Hepatocyte (in vitro differentiated cells): ENCODE measurements at regions not wholly inside any gene's neighbourhood (a gene's known extent, or its start where the extent isn't known, plus 50 kb on each side); places are given as distances from the start of the nearest gene placed in this dataset.

Experiments used
- DNase-seq: peaks from one replicate; pipeline ENCODE4 v3.0.0-alpha.2; 2016; ENCODE audit warnings: low spot score
- H2AFZ ChIP-seq: fragments of 200-600 bp; sonication (generic); 2 replicates; pipeline ENCODE4 v1.6.0; 2016; ENCODE audit warnings: antibody characterized with exemption, mild to moderate bottlenecking
- H3K27ac ChIP-seq: fragments of 200-600 bp; sonication (generic); 2 replicates; pipeline ENCODE4 v1.5.1; 2016; ENCODE audit warnings: mild to moderate bottlenecking
- H3K27me3 ChIP-seq: fragments of 200-600 bp; sonication (generic); 2 replicates; pipeline ENCODE4 v1.6.1; 2016
- H3K36me3 ChIP-seq: fragments of 200-600 bp; sonication (generic); replicated peaks from 2 replicates; pipeline ENCODE4 v1.5.1; 2016; ENCODE audit warnings: low read depth; ENCODE audit not compliant: insufficient read depth
- H3K4me1 ChIP-seq: fragments of 200-600 bp; sonication (generic); 2 replicates; pipeline ENCODE4 v1.5.1; 2016; ENCODE audit warnings: mild to moderate bottlenecking, moderate library complexity; ENCODE audit not compliant: insufficient read depth
- H3K4me2 ChIP-seq: fragments of 200-600 bp; sonication (generic); 2 replicates; pipeline ENCODE4 v1.6.0; 2016
- H3K4me3 ChIP-seq: fragments of 200-600 bp; sonication (generic); 2 replicates; pipeline ENCODE4 v1.5.1; 2016; ENCODE audit warnings: mild to moderate bottlenecking
- H3K79me2 ChIP-seq: fragments of 200-600 bp; sonication (generic); 2 replicates; pipeline ENCODE4 v1.6.0; 2017; ENCODE audit warnings: mild to moderate bottlenecking
- H3K9me2 ChIP-seq: fragments of 200-600 bp; sonication (generic); replicated peaks from 2 replicates; pipeline ENCODE4 v1.6.0; 2017; ENCODE audit warnings: mild to moderate bottlenecking; ENCODE audit not compliant: insufficient read depth
- H3K9me3 ChIP-seq: fragments of 200-600 bp; sonication (generic); 2 replicates; pipeline ENCODE4 v1.5.1; 2016; ENCODE audit warnings: low read depth, mild to moderate bottlenecking
- H4K20me1 ChIP-seq: fragments of 200-600 bp; sonication (generic); 2 replicates; pipeline ENCODE4 v1.6.0; 2016; ENCODE audit warnings: mild to moderate bottlenecking; ENCODE audit not compliant: insufficient read depth, poor library complexity, severe bottlenecking
- CTCF ChIP-seq: fragments of 200-600 bp; sonication (generic); IDR thresholded peaks from 2 replicates; pipeline ENCODE4 v1.5.1; 2016; ENCODE audit warnings: antibody characterized with exemption, mild to moderate bottlenecking; ENCODE audit not compliant: poor library complexity
- EZH2 ChIP-seq: fragments of 200-600 bp; sonication (generic); IDR thresholded peaks from 2 replicates; pipeline ENCODE4 v1.6.1; 2016; ENCODE audit warnings: antibody characterized with exemption, mild to moderate bottlenecking, borderline replicate concordance
- EZH2phosphoT487 ChIP-seq: fragments of 200-600 bp; sonication (generic); IDR thresholded peaks from one replicate; pipeline ENCODE4 v1.6.1; 2018; ENCODE audit warnings: antibody characterized with exemption, mild to moderate bottlenecking, low read depth, moderate library complexity; ENCODE audit not compliant: unreplicated experiment, severe bottlenecking
- WGBS: methylation state at CpG from one replicate; pipeline ENCODE4 v1.1.6; 2016; ENCODE audit warnings: low lambda C conversion rate; ENCODE audit errors: missing lambda C conversion rate; 5-methylcytosine and 5-hydroxymethylcytosine counted together

DNA sequence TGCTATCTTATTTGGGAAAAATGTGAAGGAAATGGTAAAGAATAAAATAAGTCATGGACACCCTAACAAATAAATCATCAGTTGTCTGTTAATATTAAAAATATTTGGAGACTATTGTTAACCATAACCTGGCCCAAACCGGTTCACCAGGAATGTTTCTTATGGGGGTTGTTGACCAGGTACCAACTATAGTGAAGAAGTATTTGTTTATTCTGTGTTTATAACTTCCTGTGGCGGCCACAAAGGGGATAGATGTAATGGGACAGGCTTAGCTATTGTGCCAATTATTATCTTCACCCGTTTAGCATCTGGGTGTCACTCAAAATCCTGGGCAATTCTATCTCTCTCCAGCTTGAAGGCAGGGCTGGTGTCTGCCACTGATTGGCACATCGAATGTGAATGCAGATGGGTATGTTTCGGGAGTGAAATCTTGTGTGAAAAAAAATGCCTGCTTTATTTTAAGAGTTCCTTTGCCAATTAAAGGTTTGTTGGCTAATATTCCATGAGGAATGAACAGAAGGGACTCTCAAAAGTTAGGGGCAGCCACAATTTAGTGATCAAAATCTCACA lies 500.9 kb downstream of the ARL4A start:
- TF ChIP-seq CTCF = no peak
- no peak for TF ChIP-seq EZH2phosphoT487
- TF ChIP-seq EZH2 = no peak
- Histone ChIP-seq H3K9me2 (no peaks in the 10 kb centered on the region), H3K36me3 (no peaks in the 10 kb centered on the region), H3K4me3 (no peak overlapping the region), H4K20me1 (no peaks in the 10 kb centered on the region), H3K4me1 (peaks cover 10% of the 10 kb centered on the region), H3K27me3 (no peaks in the 10 kb centered on the region), H3K4me2 (no peak overlapping the region), H3K27ac (no peak overlapping the region), H3K9me3 (no peaks in the 10 kb centered on the region), H2AFZ (no peak overlapping the region), H3K79me2 (no peaks in the 10 kb centered on the region)
- 85% methylated on average over 5 of the region's 5 CpGs for WGBS
- no peak for DNase-seq

DNA sequence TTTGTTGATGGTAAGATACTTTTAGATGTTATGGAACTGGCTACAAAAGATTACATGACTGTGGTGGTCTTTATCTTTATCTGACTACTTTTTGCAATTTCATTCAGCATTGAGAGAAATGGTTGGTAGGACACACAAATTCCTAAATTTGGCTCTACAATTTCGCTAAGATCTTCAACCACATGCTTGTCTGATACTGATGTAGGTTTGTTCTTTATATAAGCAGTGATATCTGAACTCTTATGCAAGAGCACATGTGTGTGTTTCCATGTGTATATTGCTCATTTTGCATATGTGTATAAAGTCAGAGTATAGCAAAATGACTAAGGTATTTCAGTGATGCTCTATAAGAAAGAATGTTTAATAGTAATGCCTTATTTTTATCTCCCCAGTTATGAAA lies 501.5 kb downstream of the ARL4A start:
- H3K9me3 ChIP-seq = no peaks in the 10 kb centered on the region
- no peaks in the 10 kb centered on the region for H3K79me2 ChIP-seq
- TF ChIP-seq EZH2phosphoT487 (no peak), CTCF (no peak), EZH2 (no peak)
- peaks cover 10% of the 10 kb centered on the region for H3K4me1 ChIP-seq
- H3K36me3 ChIP-seq = no peaks in the 10 kb centered on the region
- DNase-seq = no peak
- no peak overlapping the region for H2AFZ ChIP-seq
- H3K27ac ChIP-seq = no peak overlapping the region
- H4K20me1 ChIP-seq = no peaks in the 10 kb centered on the region
- H3K9me2 ChIP-seq = no peaks in the 10 kb centered on the region
- no peak overlapping the region for H3K4me3 ChIP-seq
- no peaks in the 10 kb centered on the region for H3K27me3 ChIP-seq
- no peak overlapping the region for H3K4me2 ChIP-seq
- WGBS = 91% methylated on average over 1 of the region's 1 CpG

DNA sequence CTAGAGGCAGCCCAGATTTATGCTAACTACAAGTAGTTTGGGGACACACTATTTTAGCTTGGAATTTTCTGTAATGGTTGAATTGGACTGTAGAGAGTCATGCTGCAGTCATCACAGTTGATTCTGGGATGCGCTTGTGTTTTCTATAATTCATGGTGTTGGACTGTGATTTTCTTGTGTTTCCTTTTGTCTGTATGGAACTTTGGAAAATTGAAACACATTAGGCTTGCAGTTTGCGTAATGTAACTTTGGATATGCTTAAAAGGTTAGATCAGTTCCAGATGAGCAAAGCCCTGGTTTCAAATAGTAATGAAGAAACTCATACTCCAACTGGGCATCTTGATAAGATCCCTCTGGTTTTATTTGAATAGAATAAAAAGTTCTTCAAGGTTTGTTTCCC lies 502.2 kb downstream of the ARL4A start:
- no peak overlapping the region for H3K4me3 ChIP-seq
- no peaks in the 10 kb centered on the region for H3K9me2 ChIP-seq
- peaks cover 3% of the 10 kb centered on the region for H3K4me1 ChIP-seq
- TF ChIP-seq EZH2 (no peak), CTCF (no peak), EZH2phosphoT487 (no peak)
- no peaks in the 10 kb centered on the region for H3K79me2 ChIP-seq
- H3K27ac ChIP-seq = no peak overlapping the region
- no peak overlapping the region for H2AFZ ChIP-seq
- no peak for DNase-seq
- no peaks in the 10 kb centered on the region for H3K36me3 ChIP-seq
- no peaks in the 10 kb centered on the region for H4K20me1 ChIP-seq
- H3K9me3 ChIP-seq = no peaks in the 10 kb centered on the region
- H3K4me2 ChIP-seq = no peak overlapping the region
- H3K27me3 ChIP-seq = no peaks in the 10 kb centered on the region
- WGBS = 78% methylated on average over 2 of the region's 2 CpGs

DNA sequence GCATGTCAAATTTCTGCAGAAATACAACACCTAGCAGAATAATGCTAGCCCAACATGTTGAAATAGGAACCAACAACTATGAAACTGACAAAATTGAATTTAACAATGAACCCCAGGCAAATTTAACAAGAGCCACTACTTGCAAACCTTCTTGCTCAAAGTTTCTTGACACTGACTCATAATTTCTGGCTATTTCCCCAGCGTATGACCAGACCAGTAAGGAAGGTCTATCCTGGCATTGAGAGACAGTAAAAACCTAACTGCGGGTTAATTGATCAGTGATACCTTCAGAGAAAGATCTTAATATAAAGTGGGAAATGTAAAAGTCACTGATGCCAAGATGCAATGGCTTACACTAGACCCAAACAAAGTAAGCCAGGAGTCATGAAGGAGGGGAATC lies 510.1 kb downstream of the ARL4A start:
- 93% methylated on average over 2 of the region's 2 CpGs for WGBS
- Histone ChIP-seq H4K20me1 (no peaks in the 10 kb centered on the region), H3K9me3 (no peaks in the 10 kb centered on the region), H3K79me2 (no peaks in the 10 kb centered on the region), H3K36me3 (no peaks in the 10 kb centered on the region), H3K27ac (no peak overlapping the region), H2AFZ (no peak overlapping the region), H3K4me1 (no peaks in the 10 kb centered on the region), H3K4me3 (no peak overlapping the region), H3K9me2 (no peaks in the 10 kb centered on the region), H3K4me2 (no peak overlapping the region), H3K27me3 (no peaks in the 10 kb centered on the region)
- TF ChIP-seq EZH2 = no peak
- no peak for TF ChIP-seq EZH2phosphoT487
- TF ChIP-seq CTCF = no peak
- DNase-seq = no peak
